IPS-NIHi11 (cell line): ENCODE measurements at regions not wholly inside any gene's neighbourhood (a gene's known extent, or its start where the extent isn't known, plus 50 kb on each side); places are given as distances from the start of the nearest gene placed in this dataset.
"Not testable (repeated sequence)": the region's sequence is repeated elsewhere in the genome, so short reads cannot be mapped to it uniquely, and the experiment has no call there.

Source experiments
- DNase-seq: peaks from one replicate; pipeline ENCODE4 v3.0.0; 2012; ENCODE audit warnings: mixed read lengths, low spot score

- DNase-seq: not testable (repeated sequence)
Measured at GRCh38 chr1:85520826-85521820, 56.2 kb upstream of the DDAH1 start.

GRCh38 chr1:85522458-85522857, 57.5 kb upstream of the DDAH1 start:
- DNase-seq: not testable (repeated sequence)

- not testable (repeated sequence) for DNase-seq
Measured at GRCh38 chr1:85523061-85523460, 57.5 kb upstream of the CCN1 start.

DNA sequence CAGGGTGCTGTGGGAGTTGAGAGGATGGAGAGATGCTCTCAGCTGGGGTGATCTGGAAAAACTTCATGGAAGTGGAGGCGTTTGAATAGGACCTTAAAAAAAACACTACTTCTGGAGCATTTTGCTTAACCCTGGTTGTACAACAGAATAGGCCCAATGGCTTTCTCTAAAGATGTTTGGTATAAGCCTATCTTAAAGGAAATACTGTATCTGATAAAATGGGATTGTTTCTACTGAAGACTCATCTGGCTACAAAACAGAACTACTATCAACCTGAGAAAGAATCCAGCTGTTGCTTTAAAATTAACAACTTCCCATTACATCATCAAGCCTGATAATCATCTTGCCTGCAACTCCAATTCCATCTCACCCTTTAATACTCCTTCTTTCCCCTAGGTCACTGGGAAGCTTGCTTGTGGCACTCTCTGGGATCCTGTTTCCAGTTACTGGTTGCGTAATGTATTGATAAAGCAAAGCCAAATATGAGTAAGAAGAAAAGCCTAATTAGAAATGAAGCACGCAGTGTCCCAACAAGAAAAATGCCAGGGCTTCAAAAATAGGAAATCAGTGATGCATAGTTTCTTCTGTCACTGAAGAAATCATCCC, 56.2 kb upstream of the CCN1 start:
- not testable (repeated sequence) for DNase-seq

GRCh38 chr1:85525591-85525991, 55.0 kb upstream of the CCN1 start:
- not testable (repeated sequence) for DNase-seq

GRCh38 chr1:85526216-85526615, 54.3 kb upstream of the CCN1 start:
- DNase-seq: not testable (repeated sequence)

DNA sequence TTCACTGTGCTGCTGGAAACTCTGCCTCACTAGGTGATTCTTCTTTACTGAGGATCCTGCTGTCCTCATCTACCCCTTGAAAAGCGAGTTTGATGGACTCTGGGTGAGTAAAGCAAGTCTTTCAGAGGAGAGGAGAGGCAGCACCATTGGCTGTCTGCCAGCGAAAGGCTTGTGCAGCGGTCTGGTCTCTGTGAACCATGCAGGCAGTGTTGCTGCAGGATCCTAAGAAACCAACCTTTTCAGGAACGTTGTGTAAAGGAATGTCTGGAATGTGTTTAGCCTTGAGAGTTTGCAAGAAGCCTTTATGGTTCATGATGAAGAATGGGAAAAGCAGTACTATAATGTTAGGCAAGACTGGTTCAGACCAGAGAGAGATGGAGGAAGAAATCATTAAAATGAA, 53.4 kb upstream of the CCN1 start:
- DNase-seq: peak; percentile 33
